NT2/D1 (cell line): ENCODE measurements at regions not wholly inside any gene's neighbourhood (a gene's known extent, or its start where the extent isn't known, plus 50 kb on each side); places are given as distances from the start of the nearest gene placed in this dataset.

Source experiments
- YY1 ChIP-seq: IDR thresholded peaks from 2 replicates; pipeline ENCODE4 v1.6.1; 2011; ENCODE audit not compliant: insufficient read length, insufficient read depth
- ZNF274 ChIP-seq: IDR thresholded peaks from 2 replicates; pipeline ENCODE4 v1.6.1; 2011; ENCODE audit warnings: mild to moderate bottlenecking, low read depth, low read length

- no peak for TF ChIP-seq YY1
- no peak for TF ChIP-seq ZNF274
Observed at GRCh38 chr5:4081466-4081865, 485.8 kb downstream of the IRX1 start.
